ENCODE measurements at regions not wholly inside any gene's neighbourhood (a gene's known extent, or its start where the extent isn't known, plus 50 kb on each side); places are given as distances from the start of the nearest gene placed in this dataset.

DNA sequence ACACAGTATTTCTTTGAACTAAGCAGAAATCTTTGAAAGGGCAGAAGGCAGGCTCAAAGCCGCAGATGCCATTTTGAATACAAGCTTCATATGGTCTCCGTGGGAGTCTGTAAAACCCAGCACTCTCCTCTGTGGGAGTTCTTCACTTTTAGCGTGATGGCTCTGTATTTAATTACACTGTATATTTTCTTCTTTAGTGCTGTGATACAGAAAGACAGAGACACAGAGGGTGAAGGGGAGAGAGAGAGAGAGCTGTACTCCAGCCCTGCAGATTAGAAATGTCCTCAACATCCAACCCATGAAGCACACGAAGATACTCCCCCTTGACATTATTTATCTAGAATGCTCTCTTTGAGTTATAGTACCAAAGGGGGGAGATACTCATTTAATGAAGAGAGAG is 752.6 kb upstream of the NR2F2 start:
- Histone ChIP-seq H3K9me3 (no peaks in the 10 kb centered on the region), H3K27me3 (no peaks in the 10 kb centered on the region), H3K27ac (no peak overlapping the region), H3K4me3 (no peak overlapping the region), H3K4me1 (no peaks in the 10 kb centered on the region), H3K36me3 (no peaks in the 10 kb centered on the region)
- DNase-seq, result no peak
- TF ChIP-seq EP300 (IDR thresholded peaks at IDR 0.05) (no peak), POLR2A (IDR thresholded peaks at IDR 0.05) (no peak), POLR2AphosphoS5 (IDR thresholded peaks at IDR 0.05) (no peak)
- TF ChIP-seq, protein P1, sequence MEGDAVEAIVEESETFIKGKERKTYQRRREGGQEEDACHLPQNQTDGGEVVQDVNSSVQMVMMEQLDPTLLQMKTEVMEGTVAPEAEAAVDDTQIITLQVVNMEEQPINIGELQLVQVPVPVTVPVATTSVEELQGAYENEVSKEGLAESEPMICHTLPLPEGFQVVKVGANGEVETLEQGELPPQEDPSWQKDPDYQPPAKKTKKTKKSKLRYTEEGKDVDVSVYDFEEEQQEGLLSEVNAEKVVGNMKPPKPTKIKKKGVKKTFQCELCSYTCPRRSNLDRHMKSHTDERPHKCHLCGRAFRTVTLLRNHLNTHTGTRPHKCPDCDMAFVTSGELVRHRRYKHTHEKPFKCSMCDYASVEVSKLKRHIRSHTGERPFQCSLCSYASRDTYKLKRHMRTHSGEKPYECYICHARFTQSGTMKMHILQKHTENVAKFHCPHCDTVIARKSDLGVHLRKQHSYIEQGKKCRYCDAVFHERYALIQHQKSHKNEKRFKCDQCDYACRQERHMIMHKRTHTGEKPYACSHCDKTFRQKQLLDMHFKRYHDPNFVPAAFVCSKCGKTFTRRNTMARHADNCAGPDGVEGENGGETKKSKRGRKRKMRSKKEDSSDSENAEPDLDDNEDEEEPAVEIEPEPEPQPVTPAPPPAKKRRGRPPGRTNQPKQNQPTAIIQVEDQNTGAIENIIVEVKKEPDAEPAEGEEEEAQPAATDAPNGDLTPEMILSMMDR (IDR thresholded peaks at IDR 0.05), result no peak
- whole genome bisulfite sequencing, 2 donors, result 83 to 84% methylated on average over 4 of the region's 4 CpGs
- intact Hi-C loops (cut with DNase I), result no loop called here

DNA sequence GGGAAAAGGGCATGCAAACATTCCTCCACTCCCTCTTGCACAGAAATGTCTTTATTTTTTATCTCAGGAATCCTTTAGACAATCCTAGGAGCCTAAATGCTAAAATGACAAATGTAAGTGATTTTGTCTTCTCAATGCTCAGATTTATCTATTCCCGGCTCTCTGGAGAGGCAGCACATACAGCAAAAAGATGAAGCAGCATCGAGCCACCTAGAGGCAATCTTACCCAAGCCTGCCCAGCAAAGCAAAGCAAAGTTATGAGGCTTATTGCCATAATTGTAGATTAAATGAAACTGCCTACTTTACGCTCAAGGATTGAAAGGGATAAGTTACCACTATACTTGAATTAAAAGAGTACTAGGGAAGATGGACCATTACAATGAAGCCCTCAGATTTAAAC is 750.4 kb upstream of the NR2F2 start:
- H3K4me1 ChIP-seq, result no peaks in the 10 kb centered on the region
- no peak overlapping the region for H3K27ac ChIP-seq
- TF ChIP-seq POLR2A (IDR thresholded peaks at IDR 0.05) (no peak), EP300 (IDR thresholded peaks at IDR 0.05) (no peak), POLR2AphosphoS5 (IDR thresholded peaks at IDR 0.05) (no peak)
- TF ChIP-seq, protein P1 (IDR thresholded peaks at IDR 0.05), result no peak
- DNase-seq, result no peak
- no peak overlapping the region for H3K4me3 ChIP-seq
- H3K9me3 ChIP-seq, result no peaks in the 10 kb centered on the region
- H3K27me3 ChIP-seq, result no peaks in the 10 kb centered on the region
- no peaks in the 10 kb centered on the region for H3K36me3 ChIP-seq
- intact Hi-C loops (cut with DNase I), result no loop called here
- WGBS, 2 donors, result 66 to 68% methylated on average over 3 of the region's 3 CpGs

DNA sequence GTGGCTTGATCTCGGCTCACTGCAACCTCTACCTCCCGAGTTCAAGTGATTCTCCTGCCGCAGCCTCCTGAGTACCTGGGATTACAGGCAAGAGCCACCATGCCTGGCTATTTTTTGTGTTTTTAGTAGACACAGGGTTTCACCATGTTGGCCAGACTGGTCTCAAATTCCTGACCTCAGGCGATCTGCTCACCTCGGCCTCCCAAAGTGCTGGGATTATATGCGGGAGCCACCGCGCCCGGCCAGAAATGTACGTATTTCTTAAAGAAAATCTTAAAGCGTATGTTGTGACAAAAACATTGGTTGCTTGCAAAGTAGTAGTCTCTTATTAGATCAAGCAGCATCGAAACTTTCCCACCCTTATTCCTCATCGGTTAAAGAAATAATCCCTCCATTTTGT is 748.9 kb upstream of the NR2F2 start:
- H3K9me3 ChIP-seq, result no peaks in the 10 kb centered on the region
- no peak overlapping the region for H3K27ac ChIP-seq
- intact Hi-C loops (cut with DNase I), result no loop called here
- H3K36me3 ChIP-seq, result no peaks in the 10 kb centered on the region
- H3K27me3 ChIP-seq, result no peaks in the 10 kb centered on the region
- no peak overlapping the region for H3K4me3 ChIP-seq
- no peaks in the 10 kb centered on the region for H3K4me1 ChIP-seq
- TF ChIP-seq, protein P1 (IDR thresholded peaks at IDR 0.05), result no peak
- TF ChIP-seq EP300 (IDR thresholded peaks at IDR 0.05) (no peak), POLR2AphosphoS5 (IDR thresholded peaks at IDR 0.05) (no peak), POLR2A (IDR thresholded peaks at IDR 0.05) (no peak)
- no peak for DNase-seq
- whole genome bisulfite sequencing, 2 donors, result 87 to 90% methylated on average over 13 of the region's 13 CpGs

DNA sequence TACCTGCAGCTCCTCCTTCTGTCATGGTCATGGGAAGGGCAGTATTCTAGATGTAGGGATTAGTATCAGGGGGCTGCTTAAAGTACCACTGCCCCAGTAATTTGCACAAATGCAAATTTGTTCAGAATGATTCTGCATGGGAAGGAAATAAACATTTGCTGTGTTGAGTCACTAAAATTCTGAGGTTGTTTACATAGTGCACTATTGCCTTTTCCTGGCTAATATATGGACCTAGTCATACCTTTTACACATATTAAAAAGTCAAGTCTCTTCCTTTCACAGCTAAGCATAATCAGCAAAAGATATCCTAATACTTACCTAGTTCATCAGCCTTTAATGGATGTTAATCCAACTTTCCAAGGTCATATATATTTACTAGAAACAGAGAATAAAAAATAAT is 746.4 kb upstream of the NR2F2 start:
- intact Hi-C loops (cut with DNase I), result no loop called here
- H3K9me3 ChIP-seq, result no peaks in the 10 kb centered on the region
- no peak overlapping the region for H3K27ac ChIP-seq
- no peaks in the 10 kb centered on the region for H3K36me3 ChIP-seq
- H3K4me1 ChIP-seq, result no peaks in the 10 kb centered on the region
- no peaks in the 10 kb centered on the region for H3K27me3 ChIP-seq
- DNase-seq, result no peak
- TF ChIP-seq EP300 (IDR thresholded peaks at IDR 0.05) (no peak), POLR2A (IDR thresholded peaks at IDR 0.05) (no peak), POLR2AphosphoS5 (IDR thresholded peaks at IDR 0.05) (no peak)
- TF ChIP-seq, protein P1 (IDR thresholded peaks at IDR 0.05), result no peak
- no peak overlapping the region for H3K4me3 ChIP-seq

DNA sequence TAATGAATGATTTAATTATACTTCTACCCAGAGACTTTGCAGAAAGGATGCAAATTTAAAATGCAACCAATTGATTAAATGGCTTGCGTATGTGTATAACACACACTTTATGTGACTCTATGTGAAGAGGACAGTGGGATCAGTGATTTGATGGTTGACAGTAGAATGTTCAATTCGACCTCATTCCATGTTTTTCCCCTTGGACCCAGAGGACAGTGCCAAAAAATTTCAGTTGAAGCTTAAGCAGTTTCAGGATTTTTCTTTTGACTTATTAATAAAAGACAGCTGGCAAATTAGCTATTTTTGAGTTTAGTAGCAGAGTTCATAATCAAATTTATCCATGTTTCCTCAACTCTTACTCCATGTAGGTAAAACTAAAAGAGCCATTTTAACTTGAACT is 742.4 kb upstream of the NR2F2 start:
- Histone ChIP-seq H3K9me3 (no peaks in the 10 kb centered on the region), H3K27ac (no peak overlapping the region), H3K4me1 (peaks cover 0 to 12% (median 3%) of the 10 kb centered on the region in 4 donors), H3K36me3 (no peaks in the 10 kb centered on the region), H3K27me3 (no peaks in the 10 kb centered on the region), H3K4me3 (no peak overlapping the region)
- no peak for DNase-seq
- WGBS, 2 donors, result 69 to 85% methylated on average over 2 of the region's 2 CpGs
- TF ChIP-seq, protein P1 (IDR thresholded peaks at IDR 0.05), result no peak
- TF ChIP-seq POLR2A (IDR thresholded peaks at IDR 0.05), result no peak
- no peak for TF ChIP-seq EP300 (IDR thresholded peaks at IDR 0.05)
- no peak for TF ChIP-seq POLR2AphosphoS5 (IDR thresholded peaks at IDR 0.05)
- intact Hi-C loops (cut with DNase I), result no loop called here
